NB4 (cell line): ENCODE measurements at regions not wholly inside any gene's neighbourhood (a gene's known extent, or its start where the extent isn't known, plus 50 kb on each side); places are given as distances from the start of the nearest gene placed in this dataset.

Experiments used
- CTCF ChIP-seq: IDR thresholded peaks from one replicate; pipeline ENCODE4 v1.5.1; 2012; ENCODE audit warnings: low read depth, low read length
- MYC ChIP-seq: IDR thresholded peaks from 2 replicates; pipeline ENCODE4 v1.6.1; 2011; ENCODE audit warnings: low read depth, low read length
- POLR2A ChIP-seq: IDR thresholded peaks from 2 replicates; pipeline ENCODE4 v1.6.1; 2011; ENCODE audit warnings: mild to moderate bottlenecking; ENCODE audit not compliant: insufficient read length; ENCODE audit errors: extremely low read depth
- TF ChIP-seq, protein P1 (sequence below): IDR thresholded peaks from 2 replicates; pipeline ENCODE4 v1.6.1; 2011; ENCODE audit warnings: low read depth, low read length

DNA sequence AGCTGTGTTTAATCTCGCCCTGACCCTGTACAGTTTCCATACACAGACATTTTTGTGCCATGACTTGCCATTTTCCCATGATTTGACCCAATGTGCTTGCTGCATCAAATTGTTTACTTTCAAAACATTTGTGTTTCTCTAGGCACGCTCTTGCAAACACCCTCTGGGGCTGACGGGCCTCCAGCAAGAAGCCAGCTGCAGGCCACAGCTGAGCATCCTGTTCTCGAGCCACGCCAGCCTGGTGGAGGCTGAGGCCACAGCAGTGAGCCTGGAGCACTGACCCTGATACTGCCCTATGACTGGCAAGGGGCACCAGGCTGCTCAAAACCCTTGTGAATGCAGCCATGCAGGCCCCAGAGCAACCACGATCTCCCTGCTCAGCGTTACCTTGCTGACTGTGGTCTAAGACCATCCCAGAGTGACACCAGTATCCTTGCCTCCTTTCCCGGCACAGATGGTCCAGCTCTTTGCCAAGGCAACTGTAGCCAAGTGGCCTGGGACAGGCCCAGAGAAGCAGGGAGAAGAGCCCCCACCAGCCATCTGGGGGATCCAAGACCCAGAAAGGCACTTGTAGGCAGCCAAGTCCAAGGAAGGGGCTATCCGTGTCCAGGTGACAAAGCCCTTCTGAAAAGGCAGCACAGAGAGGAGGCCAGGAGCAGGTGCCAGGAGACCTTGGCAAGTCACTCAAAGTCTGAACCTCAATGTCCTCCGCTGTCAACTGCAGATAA lies 78.5 kb downstream of the OAT start:
- TF ChIP-seq POLR2A (no peak), CTCF (no peak), MYC (no peak)
- TF ChIP-seq, protein P1, sequence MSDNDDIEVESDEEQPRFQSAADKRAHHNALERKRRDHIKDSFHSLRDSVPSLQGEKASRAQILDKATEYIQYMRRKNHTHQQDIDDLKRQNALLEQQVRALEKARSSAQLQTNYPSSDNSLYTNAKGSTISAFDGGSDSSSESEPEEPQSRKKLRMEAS = no peak
